ENCODE measurements at regions not wholly inside any gene's neighbourhood (a gene's known extent, or its start where the extent isn't known, plus 50 kb on each side); places are given as distances from the start of the nearest gene placed in this dataset.

GRCh38 chr4:159483110-159483781 is 380.4 kb downstream of the RAPGEF2 start:
- TF ChIP-seq EZH2 (IDR thresholded peaks at IDR 0.05): no peak
- TF ChIP-seq POLR2AphosphoS5 (IDR thresholded peaks at IDR 0.05; ENCODE audit: borderline replicate concordance, low read depth, low read length): no peak
